HG03342 (cell line): ENCODE measurements at regions not wholly inside any gene's neighbourhood (a gene's known extent, or its start where the extent isn't known, plus 50 kb on each side); places are given as distances from the start of the nearest gene placed in this dataset.
"Not testable (repeated sequence)": the region's sequence is repeated elsewhere in the genome, so short reads cannot be mapped to it uniquely, and the experiment has no call there.

ENCODE experiments used
- ATAC-seq: cut with Tn5 transposase; IDR thresholded peaks from one replicate; pipeline ENCODE4 v1.9.1; 2021; ENCODE audit warnings: mild to moderate bottlenecking, moderate library complexity; ENCODE audit not compliant: unreplicated experiment

GRCh38 chr16:79954921-79955705 is 354.6 kb upstream of the MAF start:
- no peak for ATAC-seq

DNA sequence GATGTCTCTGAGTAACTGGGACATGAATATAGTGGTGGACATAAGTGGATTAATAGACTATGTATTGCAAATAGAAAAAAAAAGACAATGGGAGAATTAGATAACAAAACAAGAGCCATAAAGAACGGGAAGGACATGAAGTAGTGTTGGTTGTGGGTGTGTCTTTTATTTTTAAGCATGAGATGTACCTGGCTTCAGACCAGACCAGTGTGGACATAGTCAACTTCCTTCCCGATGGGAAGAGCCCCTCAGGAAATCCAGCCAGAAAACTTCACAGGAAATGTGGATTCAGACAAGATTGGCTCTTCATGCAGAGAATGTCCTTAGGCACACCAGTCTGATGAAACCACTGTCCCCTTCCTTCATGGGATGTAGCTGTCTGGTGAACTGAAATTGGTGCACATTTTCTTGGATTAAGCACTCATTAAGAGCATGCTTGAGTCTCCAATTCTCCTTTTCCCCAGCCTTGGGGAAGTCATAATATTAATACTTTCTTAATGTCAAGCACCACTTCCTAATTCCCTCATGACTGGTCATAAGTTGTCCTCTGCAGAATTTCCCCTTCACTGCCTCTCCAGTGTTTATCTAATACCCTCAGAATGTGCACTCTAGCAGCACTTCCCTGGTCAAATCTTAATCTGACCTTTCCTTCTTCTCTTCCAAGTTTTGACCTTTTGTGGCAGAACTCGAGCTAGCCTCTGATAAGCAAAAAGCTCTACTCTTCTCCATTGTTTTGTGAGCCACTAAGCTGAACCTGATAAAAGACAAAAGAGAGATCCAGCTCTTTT is 350.6 kb upstream of the MAF start:
- no peak for ATAC-seq

DNA sequence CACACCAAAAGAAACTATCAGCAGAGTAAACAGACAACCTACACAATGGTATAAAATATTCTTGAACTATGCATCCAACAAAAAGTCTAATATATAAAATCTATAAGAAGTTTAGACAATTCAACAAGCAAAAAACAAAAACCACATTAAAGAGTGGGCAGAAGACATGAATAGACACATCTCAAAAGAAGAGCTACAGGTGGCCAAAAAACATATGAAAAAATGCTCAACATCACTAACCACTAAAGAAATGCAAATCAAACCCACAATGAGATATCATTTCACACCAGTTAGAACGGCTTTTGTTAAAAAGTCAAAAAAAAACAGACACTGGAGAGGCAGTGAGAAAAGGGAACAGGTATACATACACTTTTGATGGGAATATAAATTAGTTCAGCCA is 348.9 kb upstream of the MAF start:
- no peak for ATAC-seq

GRCh38 chr16:79947771-79948170 is 347.2 kb upstream of the MAF start:
- ATAC-seq, result no peak

- no peak for ATAC-seq
Measured at GRCh38 chr16:79946252-79946651, 345.7 kb upstream of the MAF start.

DNA sequence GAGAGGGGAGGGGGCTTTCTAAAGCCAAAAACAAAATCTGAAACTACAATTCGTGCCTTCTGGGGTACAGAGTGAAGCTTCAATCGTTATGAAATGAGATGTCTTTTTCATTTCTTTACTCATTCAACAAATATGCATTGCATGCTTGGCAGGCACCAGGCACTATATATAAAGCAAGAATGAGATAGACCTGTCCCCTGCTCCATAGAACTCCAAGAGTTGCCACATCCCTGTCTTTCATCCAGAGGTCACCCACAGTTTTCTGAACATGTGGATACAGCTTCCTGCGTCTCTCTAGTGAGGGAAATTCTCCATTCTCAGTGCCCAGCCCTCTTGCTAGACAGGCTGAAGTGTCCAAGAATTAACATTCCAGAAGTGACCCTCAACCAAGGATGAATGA is 343.2 kb upstream of the MAF start:
- no peak for ATAC-seq

DNA sequence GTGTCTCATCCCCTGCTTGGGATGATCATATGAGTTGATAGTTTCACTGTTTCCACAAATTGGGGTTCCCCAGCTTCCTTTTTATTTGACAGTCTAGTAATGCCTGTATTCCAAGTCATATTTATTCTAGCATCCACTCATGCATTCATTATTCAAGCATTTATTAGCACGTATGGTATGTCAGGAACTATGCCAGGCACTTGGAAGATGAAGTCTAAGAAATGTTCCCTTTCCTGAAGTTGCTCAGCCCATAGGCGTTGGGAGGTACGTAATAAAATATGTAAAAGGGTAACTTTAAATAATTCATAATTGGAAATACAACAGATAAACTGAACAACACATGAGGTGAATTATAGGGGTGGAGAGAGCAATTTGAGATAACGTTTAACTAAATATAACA is 338.0 kb upstream of the MAF start:
- no peak for ATAC-seq

DNA sequence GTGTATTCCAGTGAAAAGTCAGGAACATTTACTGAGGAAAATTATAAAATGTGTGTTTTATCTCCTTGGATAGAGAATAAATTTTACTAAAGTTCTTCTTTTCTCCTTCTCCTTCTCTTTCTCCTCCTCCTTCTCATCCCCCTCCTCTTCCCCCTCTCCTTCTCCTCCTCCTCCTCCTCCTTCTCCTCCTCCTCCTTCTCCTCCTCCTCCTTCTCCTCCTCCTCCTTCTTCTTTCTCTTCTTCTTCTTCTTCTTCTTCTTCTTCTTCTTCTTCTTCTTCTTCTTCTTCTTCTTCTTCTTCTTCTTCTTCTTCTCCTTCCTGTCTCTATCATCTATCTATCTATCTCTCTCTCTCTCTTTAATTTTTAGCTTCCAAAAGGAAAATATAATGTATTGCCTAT is 337.1 kb upstream of the MAF start:
- not testable (repeated sequence) for ATAC-seq

DNA sequence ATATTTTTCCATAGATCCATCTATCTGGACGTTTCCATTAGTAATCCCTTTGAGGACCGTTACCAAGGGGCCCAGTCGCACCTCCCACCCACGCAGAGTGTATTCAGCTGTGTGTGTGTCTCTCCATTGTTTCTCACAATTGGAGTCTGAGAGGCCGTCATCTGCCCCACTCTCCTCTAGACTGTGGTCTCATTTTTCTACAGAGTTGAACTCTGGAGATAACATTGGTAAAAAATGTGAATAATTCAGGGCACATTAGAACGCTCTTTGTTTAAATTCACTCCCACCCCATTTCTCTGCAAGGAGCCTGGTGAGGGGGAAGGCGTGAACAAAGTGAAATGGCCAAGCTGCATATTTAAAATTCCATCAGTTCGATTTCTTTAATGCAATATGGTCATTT is 333.1 kb upstream of the MAF start:
- no peak for ATAC-seq

DNA sequence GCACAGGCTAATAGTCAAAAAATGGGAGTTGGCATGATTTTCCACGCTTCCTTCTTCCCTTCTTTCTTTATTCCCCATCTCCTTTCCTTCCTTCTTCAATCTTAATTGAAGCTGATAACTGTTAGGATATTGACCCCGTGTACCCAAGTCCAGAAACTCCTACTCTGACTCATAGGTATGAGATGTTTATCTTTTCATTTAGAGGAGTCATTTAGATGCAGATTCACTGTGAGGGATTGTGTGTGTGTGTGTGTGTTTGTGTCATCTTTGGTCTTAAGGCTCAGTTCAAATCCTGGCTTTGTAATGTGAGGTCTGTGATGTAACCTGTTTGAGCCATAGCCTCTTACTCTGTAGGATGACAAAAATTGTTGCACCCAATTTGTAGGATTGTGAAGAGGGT is 332.0 kb upstream of the MAF start:
- ATAC-seq, result no peak

DNA sequence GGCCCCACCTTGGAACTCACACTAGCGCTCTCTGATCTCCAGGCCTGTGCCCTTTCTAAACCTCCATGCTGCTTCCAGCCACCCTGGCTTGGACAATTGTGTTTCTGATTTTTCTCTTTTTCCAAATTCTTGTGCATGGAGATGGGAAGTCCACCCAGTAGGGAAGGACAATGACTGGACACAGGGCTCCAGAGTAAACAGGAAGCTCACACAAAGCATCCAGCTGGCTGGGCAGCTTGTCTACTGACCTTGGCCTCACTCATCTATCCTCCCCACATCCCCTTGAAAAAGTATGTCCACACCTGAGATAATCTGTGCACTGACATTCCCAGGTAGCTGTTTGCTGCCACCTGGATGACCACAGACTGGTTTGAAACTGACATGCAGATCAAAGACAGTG is 331.2 kb upstream of the MAF start:
- ATAC-seq, result no peak

GRCh38 chr16:79929260-79929965 is 328.9 kb upstream of the MAF start:
- no peak for ATAC-seq

- no peak for ATAC-seq
Measured at GRCh38 chr16:79928142-79928873, 327.8 kb upstream of the MAF start.

DNA sequence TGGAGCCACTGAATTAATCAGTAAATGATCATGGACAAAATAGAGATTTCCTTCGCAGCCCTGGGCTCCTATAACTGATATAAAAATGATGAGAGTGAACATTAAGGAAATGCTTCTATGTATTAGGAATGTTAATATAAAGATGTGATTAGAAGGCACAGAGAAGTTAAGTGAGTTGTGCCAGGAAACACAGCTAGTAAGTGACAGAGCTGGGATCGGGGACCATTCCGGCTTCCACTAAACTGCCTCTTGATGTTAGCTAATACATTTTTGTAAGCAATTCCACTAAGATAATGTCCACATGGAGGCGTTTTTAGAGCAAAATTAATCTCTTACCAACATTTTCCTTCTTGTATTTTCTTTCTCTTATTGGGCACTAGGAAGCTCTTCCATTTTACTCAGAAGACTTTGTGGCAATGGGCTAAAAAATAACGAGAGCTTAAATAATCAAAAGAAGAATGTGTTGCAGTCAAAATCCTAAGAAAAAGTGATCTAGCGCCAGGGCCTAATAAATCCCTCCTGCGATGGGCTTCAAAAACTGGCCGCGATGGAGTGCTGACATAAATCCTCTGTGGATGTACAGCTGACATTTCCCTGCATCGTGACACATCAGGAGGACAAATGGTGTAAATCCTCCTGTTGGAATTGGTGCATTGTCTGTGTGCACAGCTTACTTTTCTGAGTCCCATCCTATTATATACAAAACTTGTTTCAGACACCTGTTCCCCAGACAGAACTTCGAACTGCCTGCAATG is 326.1 kb upstream of the MAF start:
- no peak for ATAC-seq

DNA sequence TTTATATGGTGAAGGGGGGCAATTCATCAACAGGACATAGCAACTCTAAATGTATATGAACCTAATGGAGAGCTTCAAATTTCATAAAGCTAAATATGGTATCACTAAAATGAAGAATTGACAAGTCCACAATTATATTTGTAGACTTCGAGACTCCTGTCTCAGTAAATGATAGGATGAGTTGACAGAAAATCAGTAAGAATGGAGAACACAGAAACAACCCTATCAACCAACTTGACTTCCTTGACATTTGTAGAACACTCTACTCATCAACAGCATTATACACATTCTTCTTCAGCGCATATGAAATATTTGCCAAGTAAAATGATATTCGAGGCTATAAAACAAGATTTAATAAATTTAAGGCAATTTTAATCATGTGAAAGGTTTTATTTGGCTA is 322.9 kb upstream of the MAF start:
- ATAC-seq, result no peak

- ATAC-seq, result no peak
Measured at GRCh38 chr16:79920685-79921084, 320.1 kb upstream of the MAF start.

DNA sequence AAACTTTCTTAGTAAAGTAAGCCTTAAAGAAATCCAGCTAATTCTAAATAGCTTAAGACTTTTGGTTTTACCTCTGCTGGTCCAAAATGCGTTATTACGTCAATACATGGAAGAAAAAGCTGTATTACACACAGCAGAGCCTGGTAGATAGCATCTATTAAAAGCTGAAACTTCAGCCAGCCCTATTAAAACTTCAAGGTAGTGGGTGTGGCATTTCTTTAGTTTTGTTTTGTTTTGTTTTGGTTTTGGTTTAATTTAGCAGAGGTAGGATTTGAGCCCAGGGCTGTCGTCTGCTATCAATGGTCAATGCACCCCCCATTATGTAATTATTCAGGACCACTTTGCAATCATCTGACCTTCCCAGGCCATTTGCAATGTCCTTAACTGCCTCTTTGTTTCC is 318.4 kb upstream of the MAF start:
- no peak for ATAC-seq

DNA sequence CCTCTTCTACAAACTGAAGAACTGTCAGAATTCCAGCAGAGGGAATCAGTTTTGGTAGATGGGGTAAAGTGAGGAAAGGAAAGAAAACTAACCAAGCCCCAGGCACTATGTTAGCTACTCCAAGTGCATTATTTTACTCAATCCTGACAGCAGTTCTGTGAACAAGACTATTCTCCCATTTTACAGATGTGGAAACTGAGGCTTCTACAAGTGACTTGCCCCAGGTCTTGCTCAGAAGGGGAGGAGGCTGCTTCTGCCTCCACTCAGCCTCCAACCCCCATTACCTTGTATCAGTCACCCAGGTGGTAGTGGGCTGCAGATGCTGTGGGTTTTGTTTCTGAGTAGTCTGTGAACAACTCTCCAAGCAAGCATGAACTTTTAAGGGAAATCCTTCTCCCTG is 315.2 kb upstream of the MAF start:
- no peak for ATAC-seq

- ATAC-seq, result no peak
Measured at GRCh38 chr16:79914961-79915720, 314.6 kb upstream of the MAF start.
